GM19023 (cell line): ENCODE measurements at regions not wholly inside any gene's neighbourhood (a gene's known extent, or its start where the extent isn't known, plus 50 kb on each side); places are given as distances from the start of the nearest gene placed in this dataset.

ENCODE experiments used
- ATAC-seq: cut with Tn5 transposase; IDR thresholded peaks from one replicate; pipeline ENCODE4 v1.9.1; 2021; ENCODE audit warnings: mild to moderate bottlenecking, moderate library complexity; ENCODE audit not compliant: unreplicated experiment

GRCh38 chr12:97408363-97408762, 54.2 kb upstream of the RMST start:
- no peak for ATAC-seq

- ATAC-seq, result no peak
Observed at GRCh38 chr12:97411341-97411740, 51.3 kb upstream of the RMST start.
